OCI-M2 (cell line): ENCODE measurements at regions not wholly inside any gene's neighbourhood (a gene's known extent, or its start where the extent isn't known, plus 50 kb on each side); places are given as distances from the start of the nearest gene placed in this dataset.

Experiments
- DNase-seq: peaks from one replicate; lab custom pipeline; 2025; ENCODE audit not compliant: unreplicated experiment; lab: John Stamatoyannopoulos, UW

- no peak for DNase-seq
These were observed 154.0 kb downstream of the BTC start for GRCh38 chr4:74640111-74640903.

DNA sequence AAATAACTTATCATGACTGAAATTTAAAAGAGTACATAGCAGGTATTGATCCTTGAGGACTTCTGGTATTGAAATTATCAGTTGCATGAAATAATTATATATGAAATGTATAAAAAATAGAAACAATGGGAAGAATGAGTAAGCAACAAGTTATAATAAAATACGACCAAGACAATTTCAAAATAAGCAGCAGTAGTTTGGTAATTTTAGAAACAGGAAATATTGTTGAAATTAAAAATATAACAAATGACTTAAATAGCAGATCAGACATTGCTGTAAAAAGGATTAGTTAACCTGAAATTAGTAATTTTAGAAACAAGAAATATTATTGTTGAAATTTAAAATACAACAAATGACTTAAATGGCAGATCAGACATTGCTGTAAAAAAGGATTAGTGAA, 152.3 kb downstream of the BTC start:
- no peak for DNase-seq

DNA sequence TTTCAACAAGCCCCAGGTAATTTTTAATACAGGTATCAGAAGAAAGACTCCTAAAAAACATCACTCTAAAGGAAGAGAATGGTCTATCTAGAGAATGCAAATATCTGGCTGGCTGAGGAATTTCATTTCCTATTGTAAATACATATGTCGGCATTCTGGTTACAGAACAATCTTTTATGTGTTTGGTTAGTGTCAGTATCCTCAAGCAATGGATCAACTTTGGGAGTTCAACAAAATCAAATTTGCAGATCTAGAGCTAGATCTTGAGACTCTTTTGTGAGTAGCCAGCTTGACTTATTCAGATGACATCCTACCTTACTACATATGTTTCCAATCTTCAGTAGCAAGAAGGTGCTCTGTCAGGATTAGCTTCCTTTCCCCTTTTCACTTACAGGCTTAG, 145.1 kb downstream of the BTC start:
- DNase-seq = no peak

DNA sequence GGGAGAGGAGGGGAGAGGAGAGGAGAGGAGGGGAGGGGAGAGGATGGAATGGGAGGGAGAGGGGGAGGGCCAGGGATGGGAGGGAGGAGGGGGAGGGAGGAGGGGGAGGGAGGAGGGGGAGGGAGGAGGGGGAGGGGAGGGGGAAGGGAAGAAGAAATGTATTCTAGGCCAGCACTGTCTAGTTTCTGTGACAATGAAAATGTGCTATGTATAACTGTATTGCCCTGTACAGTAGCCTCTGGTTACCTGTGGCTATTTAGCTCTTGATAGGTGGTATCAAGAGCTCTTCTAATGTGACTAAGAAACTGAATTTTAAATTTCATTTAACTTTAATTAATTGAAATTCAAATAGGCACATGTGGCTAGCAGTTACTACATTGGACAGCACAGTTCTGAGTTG, 143.1 kb downstream of the BTC start:
- no peak for DNase-seq

GRCh38 chr4:74653331-74654229, 140.7 kb downstream of the BTC start:
- no peak for DNase-seq

DNA sequence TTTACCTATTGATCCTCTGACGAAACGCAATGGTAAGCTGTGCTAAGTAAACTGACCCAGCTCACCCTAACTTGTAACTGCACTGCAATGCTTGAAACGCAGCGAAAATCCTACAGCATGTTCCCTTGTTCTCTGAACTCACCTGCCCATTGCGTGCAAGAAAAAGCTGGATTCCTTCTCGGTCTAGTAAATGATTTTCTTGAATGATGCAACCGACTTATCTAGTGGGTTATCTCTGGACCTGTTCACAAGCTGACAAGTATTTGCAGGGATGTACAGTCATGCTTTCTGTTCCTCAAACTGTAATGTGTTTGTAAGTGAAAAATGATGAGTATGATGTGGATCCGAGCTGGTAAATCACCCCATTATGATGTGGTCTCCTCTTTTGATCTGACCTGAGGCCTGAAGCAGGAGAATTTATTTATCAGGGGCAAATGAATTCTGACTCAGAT, 140.1 kb downstream of the BTC start:
- DNase-seq = no peak

DNA sequence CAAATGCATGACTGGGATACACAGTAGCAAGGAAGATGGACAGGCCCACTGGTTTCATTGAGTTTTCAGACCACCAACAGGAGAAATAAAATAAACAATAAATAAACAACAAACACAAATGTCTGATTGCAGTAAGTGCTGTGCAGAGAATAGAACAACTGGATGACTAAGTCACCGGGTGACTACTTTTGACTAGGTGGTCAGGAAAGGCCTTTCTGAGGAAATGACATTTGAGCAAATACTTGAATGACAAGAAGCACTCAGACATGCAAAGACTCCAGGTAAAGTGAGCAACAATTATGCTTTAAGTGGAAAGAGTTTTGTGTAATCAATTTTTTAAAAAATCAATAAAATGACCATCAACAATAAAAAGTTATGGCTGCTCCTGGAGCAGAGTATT, 137.7 kb downstream of the BTC start:
- no peak for DNase-seq

DNA sequence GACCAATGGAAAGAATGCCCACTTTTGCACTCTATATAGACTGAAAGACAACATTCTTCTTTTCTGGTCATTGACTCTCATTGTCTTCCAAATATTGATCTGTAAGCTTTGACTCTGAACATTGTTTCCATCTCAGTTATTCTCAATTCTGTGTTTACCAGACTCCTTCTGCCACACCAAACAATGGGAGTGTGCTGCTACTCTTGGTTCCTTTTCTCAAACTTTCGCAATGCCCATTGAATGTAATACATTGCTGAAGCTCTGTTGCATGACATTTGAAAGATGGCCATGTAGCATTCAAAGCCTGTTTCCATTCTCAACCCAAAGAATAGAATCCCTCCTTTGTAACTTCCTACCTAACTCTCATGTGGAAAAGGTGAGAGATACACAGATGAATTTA, 136.2 kb downstream of the BTC start:
- no peak for DNase-seq

- no peak for DNase-seq
These were observed 134.5 kb downstream of the BTC start for GRCh38 chr4:74659576-74660411.

- no peak for DNase-seq
These were observed 133.5 kb downstream of the BTC start for GRCh38 chr4:74660866-74661265.

DNA sequence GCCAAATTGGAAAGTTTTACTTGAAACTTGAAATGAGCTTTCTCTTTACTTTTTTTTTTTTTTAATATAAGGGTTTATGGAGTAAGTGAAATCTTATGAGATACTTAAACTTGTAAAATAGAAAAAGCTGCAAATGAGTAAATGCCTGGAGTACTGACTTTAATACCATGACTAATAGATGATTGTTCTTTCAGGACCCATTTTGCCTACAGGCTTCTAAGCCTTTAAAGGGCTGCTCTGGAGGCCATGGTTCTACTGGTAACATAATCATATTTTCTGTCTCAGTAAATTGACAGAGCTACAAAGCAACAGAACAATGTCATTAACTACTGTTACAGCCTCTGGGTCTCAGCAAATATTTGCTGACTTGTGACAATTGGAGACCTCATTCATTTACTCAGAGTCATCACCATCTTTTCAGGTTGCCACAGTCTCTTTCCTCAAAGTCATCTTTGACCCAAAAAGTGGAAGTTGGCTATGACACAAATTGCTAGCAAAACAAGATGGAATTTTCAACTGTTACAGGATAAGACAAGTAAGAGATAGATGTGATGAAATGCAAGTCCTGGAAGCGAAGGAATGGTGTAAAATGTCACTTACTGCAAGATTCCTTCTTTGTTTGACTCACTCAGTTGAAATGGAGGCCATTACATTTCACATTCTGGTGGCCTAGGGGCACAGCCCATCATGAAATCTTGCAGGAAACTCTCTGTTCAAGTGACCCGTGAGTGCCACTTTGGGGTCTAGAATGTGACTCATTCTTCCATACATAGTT, 132.7 kb downstream of the BTC start:
- DNase-seq = no peak

GRCh38 chr4:74663631-74664030, 130.7 kb downstream of the BTC start:
- no peak for DNase-seq

DNA sequence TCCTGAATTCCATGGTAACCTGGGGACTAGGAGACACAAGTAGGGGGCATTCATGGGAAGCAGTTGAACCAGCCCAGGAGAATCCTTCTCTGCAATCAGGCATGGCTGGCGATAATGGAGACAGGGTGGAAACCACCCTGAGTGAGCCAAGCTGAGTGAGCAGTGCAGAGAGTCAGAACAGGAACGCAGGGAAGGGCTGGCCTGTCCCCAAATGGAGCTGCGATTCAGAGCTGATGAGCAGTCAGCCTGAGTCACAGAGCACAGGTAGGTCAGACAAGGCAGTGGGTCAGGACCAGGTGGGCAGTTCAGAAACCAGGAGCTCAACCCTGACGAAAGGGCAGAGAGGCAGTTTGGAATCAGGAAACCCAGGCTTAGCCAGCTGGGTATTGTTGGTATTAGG, 129.0 kb downstream of the BTC start:
- DNase-seq = no peak

DNA sequence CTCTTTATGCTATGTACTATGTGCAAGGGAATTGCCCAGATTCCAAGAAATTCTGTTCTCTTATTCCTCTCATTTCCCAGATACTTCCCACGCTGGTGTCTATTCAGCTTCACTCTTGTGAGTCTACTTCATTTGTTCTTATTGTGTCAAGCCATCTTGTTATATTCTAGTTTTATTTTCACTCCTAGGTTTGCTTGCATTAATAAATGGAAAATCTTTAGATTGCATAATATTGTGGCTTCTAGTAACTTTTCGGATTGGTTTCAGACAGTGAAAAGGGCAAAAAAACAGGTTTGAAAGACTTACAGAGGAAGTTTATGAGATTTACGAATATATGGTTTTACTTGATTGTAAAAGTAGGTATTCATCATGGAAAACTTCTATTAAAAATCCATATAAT, 128.4 kb downstream of the BTC start:
- DNase-seq = no peak

DNA sequence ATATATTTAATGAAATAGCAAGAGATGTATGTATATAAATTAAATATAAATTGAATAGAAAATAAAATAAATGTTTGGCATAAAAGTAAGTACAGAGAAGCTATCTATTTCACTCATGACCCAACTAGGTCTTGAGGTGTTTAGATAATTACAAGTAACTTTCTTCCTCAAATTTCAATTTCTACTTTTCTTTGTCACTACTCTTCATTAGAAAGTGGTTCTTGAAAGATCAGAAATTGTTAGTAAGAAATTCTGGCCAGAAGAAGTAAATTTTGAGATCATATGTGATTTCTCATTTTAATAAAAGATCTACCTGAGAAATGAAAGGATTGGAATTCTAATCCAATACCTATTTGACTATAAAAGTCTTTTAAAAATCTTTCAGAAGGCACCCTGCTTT, 126.9 kb downstream of the BTC start:
- DNase-seq = no peak

DNA sequence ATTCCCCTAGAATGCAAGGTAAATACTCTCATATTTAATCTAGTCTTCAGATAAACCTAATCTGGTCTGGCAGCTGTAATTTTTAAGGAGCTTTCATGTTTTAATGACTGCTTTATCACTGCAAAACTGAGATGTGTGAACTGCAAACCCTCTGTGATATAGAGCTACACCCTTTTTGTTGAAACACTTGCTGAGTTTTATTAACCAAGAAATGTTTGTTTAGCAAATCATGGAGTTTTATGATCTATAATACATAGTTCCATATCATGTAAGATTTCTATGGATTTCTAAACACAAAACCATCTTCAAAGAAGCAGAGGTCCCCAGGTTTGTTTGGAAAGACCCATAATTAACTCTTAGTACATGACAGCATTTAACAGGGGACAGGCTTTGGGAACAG, 126.4 kb downstream of the BTC start:
- DNase-seq = no peak

- no peak for DNase-seq
These were observed 124.6 kb downstream of the BTC start for GRCh38 chr4:74669702-74670101.

- no peak for DNase-seq
These were observed 123.7 kb downstream of the BTC start for GRCh38 chr4:74670583-74670982.

DNA sequence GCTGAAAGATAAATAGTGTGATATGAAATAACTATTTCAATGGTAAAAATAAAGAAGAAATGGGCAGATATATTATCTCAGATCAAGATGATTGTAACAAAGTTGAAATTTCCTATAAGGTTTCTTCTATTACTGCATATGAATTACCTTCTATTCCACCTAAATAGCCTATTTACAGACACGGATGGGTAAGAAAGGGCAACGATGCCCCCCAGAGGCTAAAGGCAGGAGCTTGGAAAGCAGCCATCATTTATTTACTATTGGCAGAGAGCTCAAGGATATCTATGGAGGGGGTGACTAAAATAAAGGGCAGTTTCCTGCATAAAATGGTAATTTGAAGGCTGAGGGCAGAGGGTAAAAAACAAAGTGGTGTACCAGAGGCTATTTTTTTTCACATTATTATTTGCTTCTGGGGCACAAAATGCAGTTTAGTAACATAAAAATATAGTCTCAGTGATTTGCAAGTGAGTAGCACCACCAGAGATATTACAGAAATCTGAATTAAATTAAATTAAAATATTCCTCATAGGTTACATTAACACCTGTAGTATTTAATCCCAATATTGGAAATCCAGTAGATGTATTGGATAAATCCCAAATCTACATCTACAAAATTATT, 123.1 kb downstream of the BTC start:
- DNase-seq = no peak

GRCh38 chr4:74674750-74675149, 119.6 kb downstream of the BTC start:
- no peak for DNase-seq
